DND-41 (cell line): ENCODE measurements at regions not wholly inside any gene's neighbourhood (a gene's known extent, or its start where the extent isn't known, plus 50 kb on each side); places are given as distances from the start of the nearest gene placed in this dataset.

Experiments
- CTCF ChIP-seq: IDR thresholded peaks from 2 replicates; pipeline ENCODE4 v1.5.1; 2012; ENCODE audit warnings: borderline replicate concordance, low read length, moderate library complexity, mild to moderate bottlenecking; ENCODE audit not compliant: poor library complexity, severe bottlenecking; ENCODE audit errors: extremely low read depth
- EZH2 ChIP-seq: IDR thresholded peaks from 3 replicates; pipeline ENCODE4 v1.6.1; 2012; ENCODE audit warnings: borderline replicate concordance, low read depth, mild to moderate bottlenecking, moderate library complexity, low read length, inconsistent platforms; ENCODE audit not compliant: severe bottlenecking

- no peak for TF ChIP-seq CTCF
- TF ChIP-seq EZH2 = no peak
Observed at GRCh38 chrX:110414273-110414672, 55.6 kb downstream of the RTL9 start.
